GM20431 (cell line): ENCODE measurements at regions not wholly inside any gene's neighbourhood (a gene's known extent, or its start where the extent isn't known, plus 50 kb on each side); places are given as distances from the start of the nearest gene placed in this dataset.

Source experiments
- in situ Hi-C: fragments of 300-500 bp; cut with MseI, MboI; formaldehyde crosslinking; loops from one replicate; pipeline ENCODE4 v1.15.0; 2020; ENCODE audit warnings: low sequenced_read_pairs; ENCODE audit not compliant: unreplicated experiment

DNA sequence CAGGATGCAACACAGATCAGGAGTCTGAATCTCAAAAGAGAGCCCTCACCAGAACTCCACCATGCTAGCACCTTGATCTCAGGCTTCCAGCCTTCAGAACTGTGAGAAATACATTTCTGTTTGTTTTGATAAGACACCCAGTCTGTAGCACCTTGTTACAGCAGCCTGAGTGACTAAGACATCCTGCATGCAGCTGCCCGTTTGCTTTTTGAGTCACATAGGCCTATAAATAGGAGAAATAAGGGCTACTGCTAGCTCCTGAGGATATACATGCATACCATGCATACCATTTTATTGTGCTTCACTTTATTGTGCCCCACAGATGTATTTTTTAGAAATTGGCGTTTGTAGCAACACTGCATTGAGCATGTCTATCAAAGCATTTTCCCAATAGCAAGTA, 337.8 kb downstream of the CDH2 start:
- in situ Hi-C loops, result no loop called here

DNA sequence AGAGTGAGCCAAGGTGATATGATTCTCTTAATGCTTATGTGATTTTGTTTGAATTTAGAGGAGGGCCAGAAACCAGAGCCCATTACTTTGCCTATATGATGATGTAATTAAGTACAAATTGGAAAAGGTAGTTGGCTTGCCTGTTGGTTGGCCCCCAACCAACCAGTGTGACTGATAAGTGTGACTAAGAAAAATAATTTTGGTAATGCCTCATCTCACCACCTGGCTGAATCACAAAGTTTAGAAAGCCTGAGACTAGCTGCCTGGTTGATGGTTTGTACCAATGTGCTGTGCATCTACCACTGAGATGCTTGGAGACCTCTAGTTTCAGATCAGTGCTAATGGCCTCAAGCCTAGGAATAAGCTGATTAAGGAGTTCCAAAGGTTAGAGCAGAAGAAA, 338.7 kb downstream of the CDH2 start:
- in situ Hi-C loops, result no loop called here

GRCh38 chr18:27826101-27826500, 350.8 kb downstream of the CDH2 start:
- in situ Hi-C loops, result no loop called here

DNA sequence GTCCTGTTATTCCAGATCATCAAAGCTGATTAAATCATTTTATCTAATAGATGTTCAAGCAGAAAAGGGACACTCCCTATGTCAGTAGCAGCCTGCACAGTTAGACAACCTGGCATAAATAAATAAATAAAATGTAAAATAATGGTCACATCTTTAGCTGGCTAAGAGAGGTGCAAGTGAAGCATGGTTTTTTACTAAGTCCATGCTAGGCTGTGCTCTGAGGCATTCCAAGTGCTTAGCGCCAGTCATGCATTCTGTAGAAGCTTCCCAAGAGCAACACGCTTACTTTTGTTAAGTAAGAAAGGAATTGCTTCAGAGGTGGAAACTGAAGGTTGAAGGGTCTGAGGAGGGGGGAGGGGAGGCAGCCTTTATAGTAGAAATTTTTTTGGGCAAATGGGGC, 351.2 kb downstream of the CDH2 start:
- in situ Hi-C loops, result no loop called here

DNA sequence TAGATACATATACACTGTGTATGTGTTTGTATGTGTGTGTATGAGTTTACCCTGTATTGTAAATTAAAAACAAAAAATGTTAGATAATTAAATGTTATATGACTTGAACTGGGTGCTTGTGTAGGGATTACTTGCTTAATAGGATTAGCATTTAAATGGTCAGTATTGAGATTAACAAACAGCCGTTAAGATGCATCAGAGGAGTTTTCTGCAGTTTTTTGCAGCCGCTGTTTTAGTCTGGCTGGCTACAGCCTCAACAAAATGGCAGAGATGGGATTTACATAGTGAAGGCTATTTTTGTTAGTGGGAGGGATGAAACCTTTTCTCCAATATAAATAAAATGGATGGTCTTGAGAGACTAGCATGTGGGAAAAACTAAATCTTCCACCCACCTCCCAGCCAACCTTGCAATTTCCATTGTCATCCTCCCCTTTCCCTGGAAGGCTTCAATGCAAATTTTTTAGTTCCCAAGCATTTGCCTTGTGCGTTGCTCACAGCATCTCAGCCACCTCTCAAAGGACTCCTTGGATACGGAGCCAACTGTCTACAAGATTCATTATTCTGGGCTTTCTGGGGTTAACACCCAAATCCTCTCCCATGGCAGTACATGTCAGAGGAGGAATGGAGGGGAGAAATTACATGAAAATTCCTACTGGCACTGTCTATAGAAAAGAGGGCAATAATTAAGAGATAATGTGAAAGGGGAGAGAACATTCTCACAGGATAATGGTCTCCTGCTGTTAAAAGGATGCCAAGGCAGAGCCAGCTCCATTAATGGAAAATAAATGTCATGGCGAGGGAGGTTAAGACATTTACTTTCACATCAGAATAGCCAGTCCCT, 351.9 kb downstream of the CDH2 start:
- in situ Hi-C loops, result no loop called here

DNA sequence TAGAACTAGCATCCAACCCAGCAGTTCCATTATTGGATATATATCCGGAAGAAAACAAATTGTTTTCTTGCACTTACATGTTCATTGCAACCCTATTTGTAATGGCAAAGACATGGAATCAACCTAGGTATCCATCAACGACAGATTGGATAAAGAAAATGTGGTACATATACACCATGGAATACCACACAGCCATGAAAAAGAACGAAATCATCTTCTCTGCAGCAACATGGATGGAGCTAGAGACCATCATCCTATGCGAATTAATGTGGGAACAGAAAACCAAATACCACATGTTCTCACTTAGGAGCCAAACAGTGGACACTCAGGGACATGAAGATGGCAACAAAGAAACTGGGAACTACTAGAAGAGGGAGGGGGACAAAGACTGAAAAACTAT, 352.7 kb downstream of the CDH2 start:
- in situ Hi-C loops, result no loop called here

- in situ Hi-C loops, result no loop called here
Measured at GRCh38 chr18:27823053-27823452, 353.9 kb downstream of the CDH2 start.

GRCh38 chr18:27808683-27809082, 368.2 kb downstream of the CDH2 start:
- in situ Hi-C loops, result no loop called here

GRCh38 chr18:27803957-27804356, 373.0 kb downstream of the CDH2 start:
- in situ Hi-C loops, result no loop called here

GRCh38 chr18:27797484-27797883, 379.4 kb downstream of the CDH2 start:
- in situ Hi-C loops, result no loop called here

DNA sequence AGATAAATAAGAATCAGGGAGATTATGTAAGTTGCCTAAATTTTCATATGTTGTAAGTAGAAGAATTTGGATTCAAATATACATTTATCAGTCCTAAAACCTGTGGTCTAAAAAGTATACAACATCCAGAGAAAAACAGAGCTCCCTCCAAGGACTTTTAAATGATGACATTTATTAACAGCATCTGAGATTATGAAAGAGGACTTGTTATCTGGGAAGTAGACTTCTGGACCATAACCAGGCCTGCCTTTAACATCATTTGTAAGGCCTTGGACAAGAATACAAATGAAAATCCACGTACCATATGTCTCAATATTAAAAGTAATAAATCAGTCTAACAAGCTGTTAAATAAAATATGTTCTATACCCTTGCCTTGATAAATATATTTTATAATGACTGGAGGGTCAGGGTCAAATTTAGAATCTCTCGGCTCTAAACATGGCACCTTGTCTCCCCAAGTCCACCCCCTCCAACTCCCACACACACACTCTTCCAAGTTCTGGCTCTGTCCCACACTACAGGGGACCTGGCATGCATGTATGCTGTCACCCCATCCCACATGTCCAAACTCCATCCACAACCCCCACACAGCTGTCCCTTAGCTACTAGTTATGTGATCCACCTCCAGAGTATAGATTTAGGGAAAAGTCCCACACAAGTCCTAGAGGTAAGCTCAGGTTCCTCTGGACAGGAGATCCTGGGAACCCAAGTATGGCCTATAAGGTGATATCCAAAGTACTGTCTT, 382.6 kb downstream of the CDH2 start:
- in situ Hi-C loops, result no loop called here

DNA sequence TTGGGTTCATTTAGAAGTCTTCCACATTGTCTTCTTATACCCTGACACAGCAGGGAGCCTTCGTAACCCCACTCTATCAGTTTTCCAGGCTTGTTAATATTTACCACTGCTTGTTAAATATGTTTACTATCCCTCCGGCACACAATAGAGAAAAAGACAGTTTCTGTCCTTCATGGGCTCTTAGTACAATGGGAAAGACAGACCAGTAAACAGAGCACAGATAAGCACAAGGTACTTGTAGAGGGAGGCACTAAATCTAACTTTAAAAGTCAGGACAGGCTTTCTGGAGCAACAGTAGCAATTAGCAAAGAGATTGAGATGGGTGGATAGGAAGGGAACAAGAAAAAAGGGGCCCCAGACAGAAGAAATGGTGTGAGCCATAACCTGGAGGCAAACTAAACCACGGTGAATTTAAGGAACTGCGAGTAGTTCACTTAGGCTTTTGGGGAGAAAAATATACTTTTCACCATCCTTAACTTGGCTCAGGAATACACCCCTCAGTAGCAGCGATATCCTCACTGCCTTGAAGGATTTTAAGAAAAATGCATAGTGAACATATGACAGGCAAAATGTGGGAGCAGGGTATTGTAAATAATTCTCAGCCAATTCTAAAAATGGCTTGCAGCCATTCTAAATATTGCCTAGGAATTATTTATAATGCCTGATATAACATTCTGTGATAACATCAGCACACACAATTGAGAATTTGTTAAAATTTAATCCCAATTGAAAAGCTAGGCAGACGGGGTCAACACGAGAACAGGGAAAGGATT, 383.7 kb downstream of the CDH2 start:
- in situ Hi-C loops, result no loop called here

DNA sequence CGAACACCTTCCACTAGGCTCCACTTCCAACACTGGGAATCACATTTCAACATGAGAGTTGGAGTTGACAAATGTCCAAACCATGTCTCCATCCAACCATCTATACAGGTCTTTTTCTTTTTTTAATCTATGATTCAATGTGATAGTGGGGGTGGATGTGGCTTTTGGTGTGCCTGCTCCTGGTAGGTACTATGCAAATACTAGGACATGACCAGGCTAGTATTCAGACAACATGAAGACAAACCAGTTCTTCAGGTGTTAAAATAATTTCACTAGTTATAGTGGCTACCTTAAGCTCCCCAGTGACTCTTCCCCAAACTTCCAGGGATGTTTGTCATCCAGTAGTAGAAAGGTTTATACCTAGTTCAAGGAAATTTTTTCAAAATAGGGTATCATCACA, 387.5 kb downstream of the CDH2 start:
- in situ Hi-C loops, result no loop called here

DNA sequence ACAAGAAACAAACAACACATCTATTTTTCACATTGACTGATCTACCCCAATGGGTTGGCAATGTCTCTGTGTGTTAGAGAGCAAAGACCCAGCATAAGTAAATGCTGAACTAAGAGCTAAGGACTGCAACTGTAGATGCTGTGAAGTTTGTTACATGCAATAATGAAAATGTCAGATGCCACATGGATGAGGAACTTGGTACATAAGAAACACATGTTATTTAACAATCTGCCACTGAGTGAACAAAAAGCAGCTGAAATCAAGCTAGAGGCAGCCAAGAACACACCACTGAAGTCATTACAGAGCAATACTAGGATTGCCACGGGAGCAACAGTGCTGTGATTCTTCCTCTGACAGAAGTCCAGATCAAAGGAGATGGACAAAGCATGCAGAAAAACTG, 389.4 kb downstream of the CDH2 start:
- in situ Hi-C loops, result no loop called here

DNA sequence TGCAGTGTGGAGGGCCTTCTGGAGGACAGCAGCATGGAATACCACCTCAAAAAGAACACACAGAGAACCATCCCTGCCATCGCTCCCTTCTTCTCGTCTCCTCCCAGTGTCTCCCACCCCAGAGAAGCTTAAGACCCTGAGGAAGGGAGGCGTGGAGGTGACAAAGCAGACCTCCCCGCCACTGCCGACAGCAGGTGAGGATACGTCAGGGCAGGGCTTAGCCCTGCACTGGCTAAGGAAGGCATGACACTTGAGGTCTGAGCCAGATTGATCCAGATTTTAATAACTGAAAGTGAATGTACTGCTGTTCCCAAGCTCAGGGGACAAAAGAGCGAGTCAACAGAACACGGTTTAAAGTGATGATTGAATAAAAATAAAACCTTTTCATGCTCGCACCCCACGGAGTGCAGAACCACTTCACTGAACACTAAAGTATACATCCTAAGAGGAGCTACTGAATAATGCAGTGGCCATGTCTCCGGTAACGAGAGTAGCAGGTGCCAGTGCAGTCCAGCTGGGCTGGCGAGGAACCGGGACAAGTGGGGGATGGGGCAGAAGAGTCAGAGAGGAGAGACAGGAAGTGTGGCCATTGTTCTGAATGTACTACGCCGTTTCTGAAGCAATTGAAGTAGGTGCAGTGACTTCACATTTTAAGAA, 391.0 kb downstream of the CDH2 start:
- in situ Hi-C loops, result no loop called here

DNA sequence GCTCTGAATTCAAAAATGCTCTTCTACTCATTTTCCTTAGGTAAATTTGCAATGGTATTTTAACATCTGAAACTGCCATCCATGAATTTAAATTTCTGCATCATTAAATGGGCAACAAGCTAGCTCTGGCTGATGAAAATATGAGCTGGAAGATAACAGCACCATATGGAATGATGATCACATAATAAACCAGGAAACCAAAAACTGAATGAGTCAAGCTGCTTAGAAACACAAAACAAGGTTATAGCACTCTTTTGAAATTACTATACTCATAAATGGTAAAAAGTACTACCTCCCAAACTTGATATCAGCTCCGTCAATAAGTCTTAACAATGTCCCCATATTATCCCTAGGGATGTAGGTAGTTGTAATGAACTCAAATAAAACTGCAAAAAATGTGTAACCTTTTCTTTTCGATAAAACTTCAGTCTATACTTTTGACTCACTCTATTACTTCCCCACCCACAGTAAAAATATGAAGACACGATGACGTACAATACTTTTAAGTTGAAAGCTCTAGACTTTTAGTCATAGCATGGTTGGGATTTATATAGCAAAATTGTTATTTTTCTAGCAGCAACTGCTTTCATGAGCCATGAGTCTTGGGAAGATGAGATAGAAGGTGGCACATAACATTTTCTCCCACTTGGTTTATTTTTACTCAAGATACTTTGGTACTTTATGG, 396.7 kb downstream of the CDH2 start:
- in situ Hi-C loops, result no loop called here

DNA sequence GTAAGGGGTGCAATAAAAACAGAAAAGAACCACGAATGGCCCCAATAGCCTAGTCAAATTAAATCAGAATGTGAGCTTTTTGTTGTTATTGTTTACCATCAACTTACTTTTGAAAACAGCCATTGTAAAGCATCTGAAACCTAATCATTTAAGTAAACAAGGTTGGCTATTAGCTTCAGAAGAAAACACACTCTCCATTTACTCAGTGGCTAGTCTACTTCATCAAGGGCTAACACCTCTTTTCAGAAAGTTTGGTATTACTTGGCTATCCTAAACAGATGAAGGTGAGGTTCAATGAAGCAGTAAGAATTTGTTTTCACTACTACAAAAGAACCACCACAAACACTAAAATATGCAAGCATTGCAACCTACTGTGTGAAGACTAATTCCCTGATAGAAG, 398.0 kb downstream of the CDH2 start:
- in situ Hi-C loops, result no loop called here

- in situ Hi-C loops, result no loop called here
Measured at GRCh38 chr18:27778441-27778840, 398.5 kb downstream of the CDH2 start.

DNA sequence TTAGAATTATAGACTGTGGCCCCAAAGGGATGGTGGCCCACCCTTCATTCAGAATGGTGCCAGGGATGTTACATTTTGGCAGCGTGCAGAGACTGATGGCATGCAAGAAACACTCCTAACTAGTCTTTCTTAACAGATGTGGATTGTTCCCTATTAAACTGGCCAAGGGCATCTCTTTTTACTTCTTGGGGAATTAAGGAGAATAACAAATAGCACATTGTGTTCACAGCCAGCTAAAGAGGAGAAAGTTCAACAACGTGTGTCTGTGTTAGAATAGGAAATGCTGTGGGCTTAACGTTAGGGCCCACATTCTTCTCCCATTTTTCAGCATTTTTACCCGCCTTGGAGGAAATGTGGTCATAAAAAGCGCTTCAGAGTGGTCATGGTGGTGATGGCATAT, 404.8 kb downstream of the CDH2 start:
- in situ Hi-C loops, result no loop called here

DNA sequence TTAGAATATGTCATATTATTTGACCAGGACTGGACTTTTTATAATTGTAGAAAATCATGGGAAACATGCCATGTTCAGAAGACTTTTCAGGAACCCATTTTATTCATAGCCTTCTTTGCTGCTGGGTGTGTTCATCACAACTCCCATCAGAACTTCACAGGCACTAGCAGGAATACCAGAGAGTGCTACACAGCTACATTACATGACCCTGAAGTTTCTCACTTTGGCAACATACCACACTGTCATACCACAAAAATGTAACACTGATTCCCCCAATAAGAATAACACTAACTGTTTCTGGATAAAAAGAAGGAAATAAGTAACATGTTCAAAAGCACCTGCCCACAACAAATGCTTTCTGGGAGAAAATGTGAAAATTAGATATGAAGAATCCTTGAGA, 405.4 kb downstream of the CDH2 start:
- in situ Hi-C loops, result no loop called here
